HG03066 (cell line): ENCODE measurements at regions not wholly inside any gene's neighbourhood (a gene's known extent, or its start where the extent isn't known, plus 50 kb on each side); places are given as distances from the start of the nearest gene placed in this dataset.
"Not testable (repeated sequence)": the region's sequence is repeated elsewhere in the genome, so short reads cannot be mapped to it uniquely, and the experiment has no call there.

Source experiments
- ATAC-seq: cut with Tn5 transposase; IDR thresholded peaks from one replicate; pipeline ENCODE4 v1.9.1; 2021; ENCODE audit warnings: low read depth; ENCODE audit not compliant: unreplicated experiment

- no peak for ATAC-seq
Measured at GRCh38 chr12:73863546-73863945, 674.1 kb upstream of the ATXN7L3B start.

- no peak for ATAC-seq
Measured at GRCh38 chr12:73867147-73867546, 670.5 kb upstream of the ATXN7L3B start.

GRCh38 chr12:73877291-73877690 lies 660.3 kb upstream of the ATXN7L3B start:
- ATAC-seq, result not testable (repeated sequence)

GRCh38 chr12:73892201-73892600 lies 645.4 kb upstream of the ATXN7L3B start:
- ATAC-seq, result no peak

- ATAC-seq, result no peak
Measured at GRCh38 chr12:73898645-73899044, 639.0 kb upstream of the ATXN7L3B start.

GRCh38 chr12:73902260-73902659 lies 635.4 kb upstream of the ATXN7L3B start:
- no peak for ATAC-seq

GRCh38 chr12:73906757-73907156 lies 630.9 kb upstream of the ATXN7L3B start:
- ATAC-seq, result no peak

GRCh38 chr12:73935817-73936216 lies 601.8 kb upstream of the ATXN7L3B start:
- no peak for ATAC-seq

- no peak for ATAC-seq
Measured at GRCh38 chr12:73947326-73948026, 590.2 kb upstream of the ATXN7L3B start.

- ATAC-seq, result no peak
Measured at GRCh38 chr12:73950507-73950906, 587.1 kb upstream of the ATXN7L3B start.

- peak; percentile 51 for ATAC-seq
Measured at GRCh38 chr12:73951956-73952703, 585.5 kb upstream of the ATXN7L3B start.

- no peak for ATAC-seq
Measured at GRCh38 chr12:73964641-73965040, 573.0 kb upstream of the ATXN7L3B start.

GRCh38 chr12:73973486-73973885 lies 564.1 kb upstream of the ATXN7L3B start:
- ATAC-seq, result no peak

- ATAC-seq, result no peak
Measured at GRCh38 chr12:73984552-73984951, 553.1 kb upstream of the ATXN7L3B start.

- no peak for ATAC-seq
Measured at GRCh38 chr12:73991138-73991537, 546.5 kb upstream of the ATXN7L3B start.

GRCh38 chr12:73998894-73999293 lies 538.7 kb upstream of the ATXN7L3B start:
- ATAC-seq, result no peak

GRCh38 chr12:74015118-74015517 lies 522.5 kb upstream of the ATXN7L3B start:
- ATAC-seq, result no peak

- not testable (repeated sequence) for ATAC-seq
Measured at GRCh38 chr12:74016324-74016723, 521.3 kb upstream of the ATXN7L3B start.

GRCh38 chr12:74018849-74019248 lies 518.8 kb upstream of the ATXN7L3B start:
- no peak for ATAC-seq

- peak; percentile 99 for ATAC-seq
Measured at GRCh38 chr12:74021937-74022336, 515.7 kb upstream of the ATXN7L3B start.

- no peak for ATAC-seq
Measured at GRCh38 chr12:74031045-74031444, 506.6 kb upstream of the ATXN7L3B start.

- ATAC-seq, result no peak
Measured at GRCh38 chr12:74033531-74033930, 504.1 kb upstream of the ATXN7L3B start.
